ENCODE measurements at regions not wholly inside any gene's neighbourhood (a gene's known extent, or its start where the extent isn't known, plus 50 kb on each side); places are given as distances from the start of the nearest gene placed in this dataset.
"Not testable (repeated sequence)": the region's sequence is repeated elsewhere in the genome, so short reads cannot be mapped to it uniquely, and the experiment has no call there.

DNA sequence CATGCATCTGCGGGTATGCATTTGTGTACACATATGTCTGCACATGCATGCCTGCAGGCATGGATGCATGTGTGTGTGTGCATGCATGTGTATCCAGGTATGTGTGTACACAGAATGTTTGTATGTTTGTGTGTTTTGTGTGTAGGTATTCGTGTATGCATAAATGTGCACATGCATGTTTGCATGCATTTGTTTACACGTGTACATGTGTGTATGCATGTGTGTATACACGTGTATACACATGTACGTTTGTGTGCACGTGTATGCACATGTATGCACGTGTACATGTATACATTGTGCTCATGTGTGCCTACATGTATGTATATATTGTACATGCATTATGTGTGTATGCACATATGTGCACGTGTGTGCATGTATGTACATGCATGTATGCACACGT is 171.4 kb upstream of the ZNF322 start:
- H3K36me3 Mint-ChIP-seq (ENCODE audit: low read depth), result not testable (repeated sequence)

DNA sequence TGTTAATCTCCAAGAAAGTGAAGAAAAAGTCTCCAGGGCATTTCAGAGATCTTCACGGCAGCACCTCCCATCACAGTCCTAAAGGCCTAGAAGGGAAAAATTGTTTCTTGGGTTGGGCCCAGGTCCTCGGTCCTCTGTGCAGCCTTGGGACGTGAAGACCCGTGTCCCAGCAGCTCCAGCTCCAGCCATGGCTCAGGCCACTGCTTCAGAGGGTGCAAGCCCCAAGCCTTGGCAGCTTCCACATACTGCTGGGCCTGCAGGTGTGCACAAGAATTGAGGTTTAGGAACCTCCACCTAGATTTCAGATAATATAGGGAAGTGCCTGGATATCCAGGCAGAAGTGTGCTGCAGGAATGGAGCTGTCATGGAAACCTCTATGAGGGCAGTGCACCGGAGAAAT is 176.2 kb upstream of the ZNF322 start:
- H3K4me1 Mint-ChIP-seq (ENCODE audit: low read depth); H3K36me3 Mint-ChIP-seq (ENCODE audit: low read depth); intact Hi-C loops (cut with micrococcal nuclease); H3K9me3 Mint-ChIP-seq; H3K4me3 Mint-ChIP-seq; DNase-seq (ENCODE audit: low spot score); H3K27me3 Mint-ChIP-seq (ENCODE audit: insufficient read depth); H3K27ac Mint-ChIP-seq: not testable (repeated sequence)

More for the DNA sequence above, 171.4 kb upstream of the ZNF322 start:
- H3K9me3 Mint-ChIP-seq; H3K4me1 Mint-ChIP-seq (ENCODE audit: low read depth); H3K27ac Mint-ChIP-seq; DNase-seq (ENCODE audit: low spot score); H3K4me3 Mint-ChIP-seq; intact Hi-C loops (cut with micrococcal nuclease); H3K27me3 Mint-ChIP-seq (ENCODE audit: insufficient read depth): not testable (repeated sequence)

DNA sequence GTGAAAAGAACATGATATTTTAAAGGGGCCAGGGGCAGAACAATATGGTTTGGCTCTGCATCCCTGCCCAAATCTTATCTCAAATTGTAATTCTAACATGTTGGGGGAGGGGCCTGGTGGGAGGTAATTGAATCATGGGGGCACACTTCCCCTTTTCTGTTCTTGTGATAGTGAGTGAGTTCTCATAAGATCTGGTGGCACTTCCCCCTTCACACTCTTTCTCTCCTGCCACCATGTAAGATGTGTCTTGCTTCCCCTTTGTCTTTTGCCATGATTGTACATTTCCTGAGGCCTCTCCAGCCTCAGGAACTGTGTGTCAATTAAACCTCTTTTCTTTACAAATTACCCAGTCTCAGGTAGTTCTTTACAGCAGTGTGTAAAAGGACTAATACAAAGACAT is 177.1 kb upstream of the ZNF322 start:
- H3K9me3 Mint-ChIP-seq; H3K4me1 Mint-ChIP-seq (ENCODE audit: low read depth); intact Hi-C loops (cut with micrococcal nuclease); H3K36me3 Mint-ChIP-seq (ENCODE audit: low read depth); DNase-seq (ENCODE audit: low spot score); H3K4me3 Mint-ChIP-seq; H3K27me3 Mint-ChIP-seq (ENCODE audit: insufficient read depth); H3K27ac Mint-ChIP-seq: not testable (repeated sequence)

DNA sequence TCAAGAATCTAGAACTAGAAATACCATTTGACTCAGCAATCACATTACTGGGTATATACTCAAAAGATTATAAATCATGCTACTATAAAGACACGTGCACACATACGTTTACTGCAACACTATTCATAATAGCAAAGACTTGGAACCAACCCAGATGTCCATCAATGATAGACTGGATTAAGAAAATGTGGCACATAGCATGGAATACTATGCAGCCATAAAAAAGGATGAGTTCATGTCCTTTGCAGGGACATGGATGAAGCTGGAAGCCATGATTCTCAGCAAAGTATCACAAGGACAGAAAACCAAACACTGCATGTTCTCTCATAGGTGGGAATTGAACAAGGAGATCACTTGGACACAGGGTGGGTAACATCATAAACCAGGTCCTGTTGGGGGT is 185.3 kb upstream of the ZNF322 start:
- DNase-seq (ENCODE audit: low spot score); H3K27ac Mint-ChIP-seq; H3K36me3 Mint-ChIP-seq (ENCODE audit: low read depth); H3K27me3 Mint-ChIP-seq (ENCODE audit: insufficient read depth); H3K4me1 Mint-ChIP-seq (ENCODE audit: low read depth); intact Hi-C loops (cut with micrococcal nuclease); H3K4me3 Mint-ChIP-seq: not testable (repeated sequence)
- peaks cover 10% of the 10 kb centered on the region for H3K9me3 Mint-ChIP-seq

DNA sequence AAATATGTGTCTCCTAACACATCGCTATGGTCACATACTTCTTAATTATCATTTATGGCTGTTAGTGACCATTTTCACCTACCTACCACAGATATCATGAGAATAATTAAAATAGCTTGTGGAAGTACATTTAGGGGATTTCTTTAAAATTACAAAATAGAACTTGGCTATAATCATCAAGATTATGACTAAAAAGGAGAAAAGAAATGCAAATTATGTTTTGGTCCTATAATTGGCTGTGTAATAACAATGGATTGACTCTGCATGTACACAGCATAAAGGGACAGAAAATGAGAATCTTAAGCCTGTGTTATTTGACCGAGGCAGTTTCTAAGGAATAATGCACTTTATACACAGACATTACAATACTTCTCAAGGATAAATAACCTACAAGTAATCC is 197.7 kb upstream of the ZNF322 start:
- intact Hi-C loops (cut with micrococcal nuclease); H3K27me3 Mint-ChIP-seq (ENCODE audit: insufficient read depth); H3K4me3 Mint-ChIP-seq; H3K36me3 Mint-ChIP-seq (ENCODE audit: low read depth); DNase-seq (ENCODE audit: low spot score); H3K4me1 Mint-ChIP-seq (ENCODE audit: low read depth); H3K27ac Mint-ChIP-seq; H3K9me3 Mint-ChIP-seq: not testable (repeated sequence)

DNA sequence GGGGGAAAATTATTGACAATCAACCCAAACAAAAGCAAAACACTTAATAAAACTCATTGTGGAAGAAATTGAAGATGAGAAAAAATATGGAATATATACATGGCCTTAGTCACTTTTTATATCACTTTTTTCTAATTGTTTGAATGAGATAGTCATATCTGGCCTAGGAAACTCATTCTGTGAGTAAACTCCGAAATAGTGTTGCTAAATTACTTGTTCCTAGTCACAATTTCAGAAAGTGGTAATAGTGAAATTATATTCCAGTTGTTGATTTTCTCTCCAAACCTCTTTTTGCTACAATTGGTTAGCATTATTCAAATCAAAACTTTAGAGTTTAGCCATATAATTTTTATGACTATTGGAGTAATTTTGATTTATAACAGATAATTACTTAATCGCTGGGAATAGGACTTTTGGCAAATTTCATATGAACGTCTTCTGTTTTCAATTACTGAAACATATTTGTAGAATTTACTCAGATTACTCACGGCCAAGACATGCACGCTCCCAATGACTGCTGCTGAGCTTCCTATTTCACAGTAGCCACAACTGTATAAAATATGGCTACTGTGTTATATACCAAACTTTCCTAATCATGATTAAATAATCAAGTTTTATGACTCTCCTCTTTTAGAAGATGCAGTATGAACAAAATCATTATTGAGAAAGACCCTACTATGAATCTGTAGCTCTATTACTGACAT is 199.7 kb upstream of the ZNF322 start:
- intact Hi-C loops (cut with micrococcal nuclease); DNase-seq (ENCODE audit: low spot score); H3K27ac Mint-ChIP-seq; H3K9me3 Mint-ChIP-seq; H3K27me3 Mint-ChIP-seq (ENCODE audit: insufficient read depth); H3K36me3 Mint-ChIP-seq (ENCODE audit: low read depth); H3K4me3 Mint-ChIP-seq; H3K4me1 Mint-ChIP-seq (ENCODE audit: low read depth): not testable (repeated sequence)

DNA sequence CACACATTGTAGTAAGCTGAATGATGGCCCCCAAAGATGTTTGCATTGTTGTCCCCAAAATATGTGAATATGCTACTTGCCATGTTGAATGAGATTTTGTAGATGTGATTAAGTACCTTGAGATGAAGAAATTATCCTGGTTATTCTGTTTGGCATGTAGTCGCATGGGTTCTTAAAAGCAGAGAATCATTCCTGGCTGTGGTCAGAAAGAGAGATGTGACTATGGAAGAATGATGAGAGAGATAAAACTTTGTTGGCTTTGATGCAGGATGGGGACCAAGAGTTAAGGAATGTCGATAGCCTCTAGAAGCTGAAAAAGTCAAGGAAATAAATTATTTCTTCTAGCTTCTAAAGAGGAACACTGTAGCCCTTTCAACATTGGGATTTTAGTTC is 200.2 kb upstream of the ZNF322 start:
- H3K27me3 Mint-ChIP-seq (ENCODE audit: insufficient read depth); H3K36me3 Mint-ChIP-seq (ENCODE audit: low read depth); H3K4me3 Mint-ChIP-seq; H3K9me3 Mint-ChIP-seq; H3K27ac Mint-ChIP-seq; DNase-seq (ENCODE audit: low spot score); intact Hi-C loops (cut with micrococcal nuclease); H3K4me1 Mint-ChIP-seq (ENCODE audit: low read depth): not testable (repeated sequence)

DNA sequence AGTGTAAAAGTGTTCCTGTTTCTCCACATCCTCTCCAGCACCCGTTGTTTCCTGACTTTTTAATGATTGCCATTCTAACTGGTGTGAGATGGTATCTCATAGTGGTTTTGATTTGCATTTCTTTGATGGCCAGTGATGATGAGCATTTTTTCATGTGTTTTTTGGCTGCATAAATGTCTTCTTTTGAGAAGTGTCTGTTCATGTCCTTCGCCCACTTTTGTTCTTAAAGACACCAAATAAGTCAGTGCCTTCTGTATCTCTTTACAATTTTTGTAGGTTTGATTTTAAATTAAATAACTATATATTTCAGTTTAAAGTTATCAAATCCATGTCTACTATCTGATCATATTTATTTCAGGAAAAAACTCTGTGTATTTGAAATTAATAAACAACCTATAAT is 202.4 kb upstream of the ZNF322 start:
- H3K4me3 Mint-ChIP-seq; intact Hi-C loops (cut with micrococcal nuclease); H3K27me3 Mint-ChIP-seq (ENCODE audit: insufficient read depth); H3K27ac Mint-ChIP-seq; DNase-seq (ENCODE audit: low spot score); H3K4me1 Mint-ChIP-seq (ENCODE audit: low read depth); H3K9me3 Mint-ChIP-seq; H3K36me3 Mint-ChIP-seq (ENCODE audit: low read depth): not testable (repeated sequence)

DNA sequence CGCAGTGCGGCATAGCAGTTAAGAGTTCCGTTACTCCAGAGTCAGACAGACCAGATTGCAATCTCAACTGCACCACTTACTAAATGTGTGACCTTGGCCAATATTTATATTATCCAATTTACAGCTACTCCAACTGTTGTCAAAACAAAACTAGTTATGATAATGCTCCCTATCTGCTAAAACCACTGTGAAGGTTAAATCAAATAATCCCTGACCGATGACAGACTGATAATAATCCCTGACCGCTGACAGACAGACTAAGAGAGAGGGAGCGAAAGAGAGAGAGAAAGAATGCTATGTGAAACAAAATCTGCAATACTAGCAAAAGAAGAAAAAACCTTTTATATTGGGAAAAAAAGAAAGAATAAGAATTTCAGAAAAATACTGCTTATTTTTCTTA is 204.1 kb upstream of the ZNF322 start:
- H3K4me1 Mint-ChIP-seq (ENCODE audit: low read depth); H3K27ac Mint-ChIP-seq; H3K9me3 Mint-ChIP-seq; H3K27me3 Mint-ChIP-seq (ENCODE audit: insufficient read depth); H3K36me3 Mint-ChIP-seq (ENCODE audit: low read depth); DNase-seq (ENCODE audit: low spot score); H3K4me3 Mint-ChIP-seq; intact Hi-C loops (cut with micrococcal nuclease): not testable (repeated sequence)

DNA sequence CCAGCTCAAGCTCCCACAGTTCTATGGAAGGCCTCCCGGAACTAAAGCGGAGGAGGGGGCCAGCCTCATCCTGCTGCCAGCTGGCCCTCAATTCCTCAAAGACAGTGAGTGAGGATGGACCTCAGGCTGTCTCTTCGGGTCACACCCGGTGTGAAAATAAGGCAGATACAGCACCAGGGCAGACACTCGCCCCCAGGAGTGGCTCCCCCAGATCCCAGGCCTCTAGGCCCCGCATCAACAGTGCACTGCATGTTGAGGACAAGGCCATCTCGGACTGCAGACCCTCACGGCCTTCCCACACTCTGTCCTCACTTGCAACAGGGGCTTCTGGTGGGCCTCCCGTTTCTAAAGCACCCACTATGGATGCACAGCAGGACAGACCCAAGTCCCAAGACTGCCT is 239.2 kb upstream of the ZNF322 start:
- H3K36me3 Mint-ChIP-seq (ENCODE audit: low read depth); H3K4me3 Mint-ChIP-seq; H3K27me3 Mint-ChIP-seq (ENCODE audit: insufficient read depth); H3K27ac Mint-ChIP-seq; H3K4me1 Mint-ChIP-seq (ENCODE audit: low read depth); DNase-seq (ENCODE audit: low spot score); intact Hi-C loops (cut with micrococcal nuclease); H3K9me3 Mint-ChIP-seq: not testable (repeated sequence)

DNA sequence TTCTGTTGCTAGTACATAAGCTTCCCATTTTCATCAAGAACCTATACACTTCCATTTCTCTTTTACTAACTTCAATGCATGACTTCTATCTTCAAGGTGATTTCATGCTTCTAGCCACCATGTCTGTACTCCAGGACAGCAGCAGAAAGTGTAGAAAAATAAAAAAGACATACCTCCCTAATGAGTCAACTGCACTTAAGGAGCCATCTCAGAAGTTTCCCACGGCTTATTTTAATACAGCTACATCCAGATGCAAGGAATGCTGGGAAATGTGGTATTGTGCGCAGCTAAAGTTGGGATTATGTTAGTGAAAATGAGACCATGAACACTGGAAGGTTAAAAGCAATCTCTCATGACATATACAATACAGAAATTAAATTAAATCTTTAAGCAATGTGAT is 264.7 kb upstream of the ZNF322 start:
- H3K9me3 Mint-ChIP-seq; intact Hi-C loops (cut with micrococcal nuclease); H3K4me3 Mint-ChIP-seq; H3K4me1 Mint-ChIP-seq (ENCODE audit: low read depth); DNase-seq (ENCODE audit: low spot score); H3K36me3 Mint-ChIP-seq (ENCODE audit: low read depth); H3K27ac Mint-ChIP-seq; H3K27me3 Mint-ChIP-seq (ENCODE audit: insufficient read depth): not testable (repeated sequence)

DNA sequence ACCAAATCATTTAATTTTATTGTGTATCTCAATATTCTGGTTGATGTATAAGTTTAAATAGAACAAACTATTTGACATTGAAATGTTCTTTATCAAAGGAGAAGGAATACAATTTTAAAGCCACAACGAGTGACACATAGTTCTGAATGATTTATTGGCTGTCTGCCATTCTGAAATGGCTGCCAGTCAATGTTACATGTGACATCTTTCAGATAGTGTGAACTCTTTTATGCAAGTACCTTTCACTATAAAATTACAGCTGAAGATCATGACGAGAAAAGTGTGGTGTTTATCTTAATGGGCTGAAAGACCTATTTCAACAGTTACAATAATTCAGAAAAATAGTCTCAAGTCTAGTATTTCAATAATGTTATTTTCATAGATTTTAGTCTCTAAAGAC is 268.6 kb upstream of the ZNF322 start:
- H3K27ac Mint-ChIP-seq; intact Hi-C loops (cut with micrococcal nuclease); H3K9me3 Mint-ChIP-seq; H3K4me3 Mint-ChIP-seq; H3K27me3 Mint-ChIP-seq (ENCODE audit: insufficient read depth); DNase-seq (ENCODE audit: low spot score); H3K4me1 Mint-ChIP-seq (ENCODE audit: low read depth); H3K36me3 Mint-ChIP-seq (ENCODE audit: low read depth): not testable (repeated sequence)

DNA sequence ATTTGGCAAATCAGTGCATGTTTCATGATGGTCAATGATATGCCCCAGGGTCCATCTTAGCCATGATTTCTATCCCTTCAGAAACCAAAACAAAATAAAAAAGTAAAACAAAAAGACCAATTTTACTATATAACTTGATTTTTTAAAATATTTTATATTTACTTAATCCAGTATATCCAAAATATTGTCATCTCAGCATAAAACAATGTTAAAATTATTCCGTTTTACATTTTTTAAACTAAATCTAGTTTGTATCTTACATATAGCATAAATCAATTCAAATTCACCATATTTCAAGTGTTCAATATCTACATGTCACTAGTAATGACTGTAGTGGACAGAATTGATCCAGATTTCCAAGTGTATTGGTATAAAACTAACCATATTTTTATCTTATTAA is 277.7 kb upstream of the ZNF322 start:
- H3K4me1 Mint-ChIP-seq (ENCODE audit: low read depth); H3K27ac Mint-ChIP-seq; H3K27me3 Mint-ChIP-seq (ENCODE audit: insufficient read depth); H3K36me3 Mint-ChIP-seq (ENCODE audit: low read depth); H3K4me3 Mint-ChIP-seq; DNase-seq (ENCODE audit: low spot score); H3K9me3 Mint-ChIP-seq; intact Hi-C loops (cut with micrococcal nuclease): not testable (repeated sequence)

DNA sequence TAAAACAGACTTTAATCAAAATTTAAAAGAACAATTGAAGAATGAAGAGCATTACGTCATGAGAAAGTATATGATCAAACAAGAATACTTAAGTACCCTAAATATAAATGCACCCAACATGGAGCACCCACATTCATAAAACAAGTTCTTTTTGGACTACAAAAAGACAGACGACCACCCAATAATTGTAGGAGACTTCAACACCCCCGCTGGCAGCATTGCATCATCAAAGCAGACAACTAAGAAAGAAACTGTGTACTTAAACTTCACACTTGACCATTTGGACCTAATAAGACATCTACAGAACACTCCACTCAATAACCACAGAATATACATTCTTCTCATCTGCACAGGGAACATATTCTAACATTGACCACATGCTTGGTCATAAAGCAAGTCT is 291.7 kb upstream of the ZNF322 start:
- H3K36me3 Mint-ChIP-seq (ENCODE audit: low read depth); H3K9me3 Mint-ChIP-seq; H3K27me3 Mint-ChIP-seq (ENCODE audit: insufficient read depth); H3K27ac Mint-ChIP-seq; H3K4me1 Mint-ChIP-seq (ENCODE audit: low read depth); DNase-seq (ENCODE audit: low spot score); H3K4me3 Mint-ChIP-seq; intact Hi-C loops (cut with micrococcal nuclease): not testable (repeated sequence)

Measured in activated T-helper 1 cell treated with anti-CD3 and anti-CD28 coated beads, Interleukin-12 subunit alpha, Interleukin-12 subunit beta, Interleukin-2, Interleukin-4 antibody, amounts not matched to agents 30 ng/mL and 10 ng/mL and 1 ng/mL, durations not matched to agents 14 hours and 24 hours and 36 hours (primary cell).